GM10248 (cell line): ENCODE measurements at regions not wholly inside any gene's neighbourhood (a gene's known extent, or its start where the extent isn't known, plus 50 kb on each side); places are given as distances from the start of the nearest gene placed in this dataset.

Source experiments
- CTCF ChIA-PET: fragments of 300-600 bp; sonication (Branson Sonifier 250); formaldehyde crosslinking; extraction: SDS; loops from one replicate; lab custom pipeline; 2021; ENCODE audit warnings: antibody characterized with exemption; lab: Yijun Ruan, JAX
- POLR2A ChIA-PET: fragments of 350-650 bp; sonication (Branson Sonifier 250); formaldehyde crosslinking; extraction: SDS; loops from one replicate; lab custom pipeline; 2020; ENCODE audit warnings: antibody characterized with exemption; lab: Yijun Ruan, JAX
- DNase-seq: peaks from one replicate; pipeline ENCODE4 v3.0.0; 2012; ENCODE audit errors: extremely low spot score
- CTCF ChIP-seq: IDR thresholded peaks from 2 replicates; pipeline ENCODE4 v1.5.1; 2012; ENCODE audit warnings: mild to moderate bottlenecking, low read depth; ENCODE audit errors: extremely low read depth, missing control alignments, control extremely low read depth

- POLR2A ChIA-PET, result no interaction called here
- TF ChIP-seq CTCF, result no peak
- CTCF ChIA-PET, result interaction anchor here (0.8 to 1.7 kb wide), 5 partner anchors 30 to 189 kb away, joined by 3 read pairs; no protein-coding TSS in a partner anchor
- no peak for DNase-seq
Observed at GRCh38 chr6:43913375-43914271, 143.6 kb downstream of the VEGFA start.

- CTCF ChIA-PET, result interaction anchor here (1.0 to 1.7 kb wide), 4 partner anchors 30 to 188 kb away, joined by 3 read pairs; no protein-coding TSS in a partner anchor
- no peak for TF ChIP-seq CTCF
- POLR2A ChIA-PET, result no interaction called here
- DNase-seq, result no peak
Observed at GRCh38 chr6:43912598-43913371, 142.8 kb downstream of the VEGFA start.

- no peak for DNase-seq
- no peak for TF ChIP-seq CTCF
- POLR2A ChIA-PET, result no interaction called here
- CTCF ChIA-PET, result no interaction called here
Observed at GRCh38 chr6:43912116-43912577, 142.1 kb downstream of the VEGFA start.

GRCh38 chr6:43911354-43912115 lies 141.5 kb downstream of the VEGFA start:
- no peak for DNase-seq
- ChIA-PET POLR2A (no interaction called here), CTCF (no interaction called here)
- no peak for TF ChIP-seq CTCF

- no peak for TF ChIP-seq CTCF
- CTCF ChIA-PET, result no interaction called here
- POLR2A ChIA-PET, result no interaction called here
- no peak for DNase-seq
Observed at GRCh38 chr6:43910638-43911353, 140.8 kb downstream of the VEGFA start.
